Ishikawa (cell line): ENCODE measurements at regions not wholly inside any gene's neighbourhood (a gene's known extent, or its start where the extent isn't known, plus 50 kb on each side); places are given as distances from the start of the nearest gene placed in this dataset.

ENCODE experiments used
- CEBPB ChIP-seq: IDR thresholded peaks from 2 replicates; pipeline ENCODE4 v1.6.1; 2012
- CREB1 ChIP-seq: IDR thresholded peaks from 2 replicates; pipeline ENCODE4 v1.6.1; 2012; ENCODE audit warnings: low read depth
- EGR1 ChIP-seq: IDR thresholded peaks from 2 replicates; pipeline ENCODE4 v1.6.1; 2012
- EP300 ChIP-seq: IDR thresholded peaks from 2 replicates; pipeline ENCODE4 v1.6.1; 2012; ENCODE audit warnings: borderline replicate concordance
- FOXM1 ChIP-seq: IDR thresholded peaks from 2 replicates; pipeline ENCODE4 v1.6.1; 2012; ENCODE audit warnings: low read depth, borderline replicate concordance
- MAX ChIP-seq: IDR thresholded peaks from 2 replicates; pipeline ENCODE4 v1.6.1; 2012
- NFIC ChIP-seq: IDR thresholded peaks from 2 replicates; pipeline ENCODE4 v1.6.1; 2012
- RAD21 ChIP-seq: IDR thresholded peaks from 2 replicates; pipeline ENCODE4 v1.6.1; 2012; ENCODE audit warnings: low read depth
- REST ChIP-seq: IDR thresholded peaks from 2 replicates; pipeline ENCODE4 v1.6.1; 2012; ENCODE audit warnings: low read depth, mild to moderate bottlenecking
- TAF1 ChIP-seq: IDR thresholded peaks from 2 replicates; pipeline ENCODE4 v1.6.1; 2012; ENCODE audit warnings: low read depth, mild to moderate bottlenecking
- TCF12 ChIP-seq: IDR thresholded peaks from 2 replicates; pipeline ENCODE4 v1.6.1; 2012; ENCODE audit warnings: low read depth
- TEAD4 ChIP-seq: IDR thresholded peaks from 2 replicates; pipeline ENCODE4 v1.6.1; 2012
- USF1 ChIP-seq: IDR thresholded peaks from 2 replicates; pipeline ENCODE4 v1.6.1; 2012
- YY1 ChIP-seq: IDR thresholded peaks from 2 replicates; pipeline ENCODE4 v1.6.1; 2012; ENCODE audit warnings: low read depth
- ZBTB7A ChIP-seq: IDR thresholded peaks from 2 replicates; pipeline ENCODE4 v1.6.1; 2012; ENCODE audit warnings: low read depth

- TF ChIP-seq RAD21, result no peak
- TF ChIP-seq EP300, result no peak
- no peak for TF ChIP-seq CREB1
- TF ChIP-seq USF1, result no peak
- no peak for TF ChIP-seq TAF1
- TF ChIP-seq TCF12, result no peak
- TF ChIP-seq YY1, result no peak
- TF ChIP-seq EGR1, result no peak
- TF ChIP-seq ZBTB7A, result no peak
- TF ChIP-seq REST, result no peak
These were observed 213.9 kb upstream of the CCDC196 start for GRCh38 chr14:66272221-66272620.

- TF ChIP-seq USF1 (no peak), CREB1 (no peak), TAF1 (no peak), CEBPB (no peak), YY1 (no peak), REST (no peak), EP300 (no peak), MAX (no peak), EGR1 (no peak), TEAD4 (no peak), RAD21 (no peak), TCF12 (no peak), NFIC (no peak), ZBTB7A (no peak), FOXM1 (no peak)
These were observed 212.8 kb upstream of the CCDC196 start for GRCh38 chr14:66273261-66273832.

GRCh38 chr14:66281036-66281776 is 205.0 kb upstream of the CCDC196 start:
- TF ChIP-seq USF1, result no peak
- TF ChIP-seq EP300, result no peak
- no peak for TF ChIP-seq TAF1
- TF ChIP-seq ZBTB7A, result no peak
- no peak for TF ChIP-seq CEBPB
- TF ChIP-seq CREB1, result no peak
- TF ChIP-seq TEAD4, result no peak
- TF ChIP-seq NFIC, result no peak
- no peak for TF ChIP-seq MAX

- TF ChIP-seq EGR1 (no peak), TCF12 (no peak), CREB1 (no peak), NFIC (no peak), USF1 (no peak), FOXM1 (no peak), YY1 (no peak), EP300 (no peak), MAX (no peak), REST (no peak)
These were observed 201.8 kb upstream of the CCDC196 start for GRCh38 chr14:66284346-66284745.
